Ureter (tissue), 1 donor: ENCODE measurements at regions not wholly inside any gene's neighbourhood (a gene's known extent, or its start where the extent isn't known, plus 50 kb on each side); places are given as distances from the start of the nearest gene placed in this dataset.

Experiments used
- DNase-seq: peaks from one replicate; pipeline ENCODE4 v3.0.0-alpha.2; 2020; ENCODE audit warnings: low spot score
- donor health status: DM: yes; HTN: yes; CAD: no.

DNA sequence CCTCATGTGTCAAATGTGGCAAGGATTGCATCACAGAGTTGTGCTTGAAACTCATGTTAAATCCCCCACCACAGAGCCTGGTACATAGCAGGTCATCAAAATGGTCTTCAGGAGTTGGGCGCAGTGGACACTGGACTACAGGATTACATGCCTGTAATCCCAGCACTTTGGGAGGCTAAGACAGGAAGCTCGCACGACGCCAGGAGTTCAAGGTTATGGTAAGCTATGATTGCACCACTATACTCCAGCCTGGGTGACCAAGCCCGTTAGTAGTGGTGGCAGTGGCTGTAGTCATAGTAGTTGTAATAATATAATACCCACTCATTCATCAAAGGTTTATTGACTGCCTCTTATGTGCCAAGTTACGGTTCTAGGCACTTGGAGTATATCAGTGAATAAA is 123.4 kb upstream of the IRF2BP2 start:
- DNase-seq = no peak

DNA sequence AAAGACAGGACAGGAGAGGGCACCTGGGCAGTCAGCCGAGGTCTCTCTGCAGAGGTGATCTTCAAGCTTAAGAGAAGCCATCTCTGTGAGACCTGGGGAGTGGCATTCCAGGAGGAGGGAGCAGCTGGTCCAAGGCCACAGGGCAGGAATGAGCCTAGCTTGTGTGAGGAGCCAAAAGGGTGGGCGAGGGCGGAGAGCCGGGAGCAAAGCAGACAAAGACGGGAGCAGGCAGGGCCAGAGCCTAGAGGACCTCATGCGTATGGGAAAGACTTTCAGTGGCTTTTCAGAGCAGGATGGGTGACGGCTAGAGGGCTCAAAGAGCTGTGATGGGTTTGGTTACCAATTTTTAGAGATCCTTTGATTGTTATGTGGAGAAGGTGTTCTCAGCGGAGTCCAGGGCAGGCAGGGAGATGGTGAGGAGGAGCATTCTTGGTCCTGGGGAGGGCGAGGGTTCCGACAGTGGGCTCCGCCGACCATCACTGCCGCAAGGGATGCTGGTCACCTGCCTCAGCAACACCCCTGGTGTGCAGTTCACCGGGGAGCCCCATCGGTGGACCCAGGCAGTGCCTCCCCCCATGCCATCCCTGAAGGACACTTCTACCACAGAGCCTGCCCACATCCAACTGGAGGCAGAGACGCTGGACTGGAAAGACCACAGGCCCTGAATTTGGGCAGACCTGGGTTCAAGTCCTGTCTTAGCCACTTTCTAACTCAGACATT is 122.9 kb upstream of the IRF2BP2 start:
- no peak for DNase-seq

DNA sequence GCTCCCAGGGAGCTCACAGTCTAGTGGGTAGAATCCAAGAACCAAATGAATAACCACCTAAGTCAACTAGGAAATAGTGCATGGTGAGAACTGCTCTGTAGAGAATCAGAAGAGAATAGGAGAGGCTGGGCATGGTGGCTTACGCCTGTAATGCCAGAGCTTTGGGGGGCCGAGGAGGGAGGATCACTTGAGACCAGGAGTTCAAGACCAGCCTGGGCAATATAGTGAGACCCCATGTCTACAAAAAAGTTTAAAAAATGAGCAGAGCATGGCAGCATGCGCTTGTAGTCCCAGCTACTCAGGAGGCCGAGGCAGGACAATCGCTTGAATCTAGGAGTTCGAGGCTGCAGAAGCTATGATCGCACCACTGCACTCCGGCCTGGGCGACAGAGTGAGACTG is 122.3 kb upstream of the IRF2BP2 start:
- no peak for DNase-seq

DNA sequence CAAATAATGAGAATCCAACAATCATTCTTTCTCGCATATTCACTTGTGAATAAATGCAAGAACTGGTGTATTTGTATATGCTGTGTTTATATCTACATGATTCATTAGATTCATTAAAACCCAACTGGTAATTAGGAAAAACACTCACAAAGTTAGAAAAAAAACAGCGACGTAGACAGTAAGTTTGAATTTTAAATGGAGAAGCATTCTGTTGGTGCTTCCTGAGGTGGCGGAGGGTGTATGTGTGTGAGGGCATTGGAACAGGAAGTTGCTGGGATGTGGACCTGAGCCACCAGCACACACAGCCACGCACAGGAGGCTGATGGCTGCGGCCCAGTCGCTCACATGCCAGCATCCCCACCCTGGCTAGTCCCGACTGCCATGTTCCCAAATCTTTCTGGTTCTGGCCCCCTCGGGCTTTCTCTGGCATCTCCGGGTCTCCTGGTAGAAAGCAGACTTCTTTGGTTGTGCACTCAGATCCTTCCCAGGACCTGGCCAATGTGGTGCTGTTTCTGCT is 121.6 kb upstream of the IRF2BP2 start:
- DNase-seq = no peak

DNA sequence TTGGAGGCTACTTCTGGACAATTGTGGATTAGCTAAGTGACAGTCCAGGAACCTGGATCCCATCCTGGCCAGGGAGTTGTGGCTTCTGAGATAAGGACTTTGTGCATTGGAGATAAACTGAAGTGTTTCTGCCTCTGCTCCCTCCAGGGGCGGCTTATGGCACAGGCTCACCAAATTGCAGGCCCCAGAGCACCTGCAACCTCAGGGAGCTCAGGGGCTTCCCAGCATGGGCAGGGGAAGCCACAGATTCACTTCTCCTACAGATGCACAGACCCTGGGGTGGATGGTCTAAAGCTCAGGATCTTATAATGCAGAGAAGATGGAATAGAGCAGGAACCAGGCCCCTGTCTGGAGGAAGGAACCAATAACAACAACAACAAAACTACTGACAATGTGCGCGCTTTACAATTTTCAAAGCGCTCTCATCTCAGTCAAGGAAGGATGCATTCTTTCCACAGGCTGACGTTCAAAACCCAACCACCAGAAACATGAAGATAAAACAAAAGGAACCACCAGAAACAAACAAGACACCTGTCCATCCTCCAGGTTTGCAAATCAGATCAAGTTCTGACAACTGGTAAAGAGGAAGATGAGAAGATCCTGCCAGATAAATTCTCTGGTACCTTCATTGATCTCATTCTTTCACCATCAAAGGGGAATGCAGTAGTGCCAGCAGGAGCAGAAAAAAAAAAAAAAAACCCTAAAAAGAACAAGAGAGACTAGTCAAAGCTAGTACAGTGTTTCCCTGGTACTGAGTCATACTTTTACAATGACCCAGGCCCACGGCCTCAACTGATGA is 121.0 kb upstream of the IRF2BP2 start:
- no peak for DNase-seq

DNA sequence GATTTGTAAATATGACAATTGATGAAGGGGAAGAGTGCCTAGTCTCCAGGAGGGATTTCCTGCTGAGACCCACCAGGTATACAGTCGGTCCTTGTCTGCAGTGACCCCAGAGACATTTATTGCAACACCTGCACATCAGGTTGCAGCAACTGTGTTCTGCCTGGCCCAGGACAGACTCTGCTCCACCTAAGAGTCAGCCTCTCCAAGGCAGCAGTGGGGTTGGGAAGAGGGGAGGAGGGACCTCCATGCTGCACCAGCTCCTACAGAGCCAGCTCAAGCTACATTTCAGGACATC is 120.4 kb upstream of the IRF2BP2 start:
- DNase-seq = no peak

DNA sequence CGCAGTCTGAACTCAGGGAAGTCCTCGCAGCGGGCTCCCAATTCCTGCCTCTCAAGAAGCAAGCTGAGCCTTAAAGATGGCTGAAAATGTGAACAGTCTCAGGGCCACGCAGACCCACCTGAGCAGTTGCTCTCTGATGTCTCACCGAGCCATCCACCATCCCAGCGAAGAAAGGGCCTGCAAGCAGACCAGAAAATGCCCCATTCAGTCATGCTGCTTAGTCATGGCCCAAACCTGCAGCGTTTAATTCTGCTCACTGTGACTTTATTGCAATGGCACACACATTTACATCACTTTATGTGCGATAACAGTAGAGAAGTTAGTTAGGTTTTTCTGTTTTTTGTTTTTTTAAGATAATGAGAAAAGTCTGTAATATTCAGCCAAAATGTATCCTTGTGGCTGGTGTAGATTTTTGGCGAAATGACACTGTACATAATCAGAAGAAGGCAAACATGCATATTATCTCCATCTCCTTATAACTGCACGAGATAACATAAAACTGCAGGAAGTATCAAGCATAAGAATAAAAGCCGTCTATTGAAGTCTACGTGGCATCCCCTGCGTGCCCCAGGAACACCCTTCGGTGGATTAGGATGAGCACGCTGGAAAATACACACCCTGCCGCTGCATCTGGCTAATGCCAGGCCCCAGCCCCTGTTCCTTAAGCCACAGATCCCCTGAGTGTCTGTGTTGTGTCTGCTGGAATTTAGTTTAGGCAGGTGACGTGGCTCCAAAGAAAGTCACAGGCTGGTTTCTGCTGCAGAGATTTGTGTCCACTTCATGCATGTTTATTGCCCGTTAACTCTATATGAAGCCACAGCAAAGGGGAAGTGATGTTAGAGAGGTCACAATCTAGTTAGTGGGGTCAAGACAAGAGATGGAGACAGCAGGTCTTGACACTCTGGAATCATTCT is 119.8 kb upstream of the IRF2BP2 start:
- no peak for DNase-seq

DNA sequence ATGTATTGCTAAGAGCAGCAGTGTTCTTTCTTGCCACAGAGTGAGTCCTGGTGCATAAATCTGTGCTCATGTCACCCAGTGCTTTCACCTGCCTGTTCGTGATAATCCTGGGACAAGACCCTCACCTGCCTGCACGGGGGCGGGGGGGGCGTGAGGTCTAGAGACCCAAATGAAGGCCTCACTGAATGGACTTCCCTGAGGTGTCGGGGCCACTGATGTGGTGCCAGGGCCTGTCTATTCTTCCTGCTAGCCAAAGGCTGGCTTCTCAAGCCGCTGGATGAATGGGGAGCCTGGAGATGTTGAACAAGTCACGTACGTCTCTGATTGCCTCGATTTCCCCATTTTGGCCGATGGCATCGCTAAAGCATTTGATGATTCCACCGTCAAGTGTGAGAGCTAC is 118.8 kb upstream of the IRF2BP2 start:
- no peak for DNase-seq

DNA sequence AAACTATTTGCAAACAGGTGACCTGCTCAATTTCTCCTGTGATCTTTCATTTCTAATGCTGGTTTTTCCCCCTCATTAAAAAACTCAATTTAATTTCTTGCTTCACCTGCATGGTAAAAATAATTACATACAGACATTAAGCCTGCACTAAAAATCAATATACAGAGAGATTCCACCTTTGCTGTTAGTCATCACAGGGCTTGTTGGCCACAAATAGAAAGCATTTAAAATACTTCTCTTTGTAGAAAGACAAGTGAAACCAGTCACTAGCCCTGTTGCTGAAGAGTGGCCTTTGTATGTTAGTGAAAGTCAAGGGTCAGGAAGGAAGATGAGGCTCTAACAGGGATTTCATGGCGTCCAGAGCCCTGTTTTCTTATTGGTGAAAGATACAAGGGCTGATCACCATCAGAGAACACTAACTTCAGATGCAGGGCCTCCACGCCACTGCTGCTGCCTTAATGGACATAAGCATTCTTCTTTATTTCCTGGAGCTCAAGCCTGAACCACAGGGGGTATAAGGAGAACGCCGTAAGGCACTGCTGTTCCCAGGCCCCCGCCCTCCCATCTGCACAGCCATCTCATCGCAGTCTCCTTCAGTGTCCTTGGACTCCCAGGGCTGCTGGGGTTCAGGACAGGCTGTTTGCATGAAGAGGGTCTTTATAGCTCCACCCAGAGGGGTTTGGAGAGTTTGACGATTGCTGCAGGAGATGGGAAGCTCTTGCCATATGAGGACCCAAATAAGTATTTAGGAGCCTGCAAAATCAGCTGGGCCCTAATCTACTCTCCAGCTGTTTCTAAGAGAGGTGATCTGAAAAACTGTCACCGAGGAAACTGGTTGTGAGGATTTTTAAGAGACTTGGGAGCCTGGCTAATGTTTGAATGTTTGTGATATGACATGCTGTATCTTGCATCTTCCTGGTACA is 117.3 kb upstream of the IRF2BP2 start:
- no peak for DNase-seq

DNA sequence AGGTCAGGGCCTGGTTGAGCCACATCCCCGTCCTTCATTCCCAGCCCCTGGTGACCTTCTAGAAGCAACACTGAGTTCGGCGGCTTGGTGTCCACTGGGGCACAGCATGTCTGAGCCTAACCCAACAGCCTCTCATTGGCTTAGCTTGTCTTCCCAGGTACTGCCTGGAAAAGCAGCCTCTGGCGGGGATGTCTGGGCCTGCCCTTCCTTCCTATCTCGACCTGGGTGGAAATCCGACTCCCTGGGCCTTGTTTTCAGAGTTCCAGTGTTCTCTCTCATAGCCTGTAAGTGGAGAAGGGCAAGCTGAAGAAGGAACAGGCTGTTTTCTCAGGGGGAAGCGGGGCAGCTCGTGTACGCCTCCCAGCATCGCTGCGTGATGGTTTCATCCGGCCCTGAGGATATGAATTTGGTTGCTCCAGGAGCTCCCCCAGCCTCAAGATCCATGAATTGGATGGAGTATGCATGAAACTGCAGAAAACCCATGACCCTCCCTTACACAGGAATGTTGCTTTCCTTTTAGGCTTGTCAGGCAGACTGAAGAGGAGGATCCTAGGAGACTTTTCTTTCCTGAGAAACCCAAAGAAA is 116.5 kb upstream of the IRF2BP2 start:
- DNase-seq = no peak

DNA sequence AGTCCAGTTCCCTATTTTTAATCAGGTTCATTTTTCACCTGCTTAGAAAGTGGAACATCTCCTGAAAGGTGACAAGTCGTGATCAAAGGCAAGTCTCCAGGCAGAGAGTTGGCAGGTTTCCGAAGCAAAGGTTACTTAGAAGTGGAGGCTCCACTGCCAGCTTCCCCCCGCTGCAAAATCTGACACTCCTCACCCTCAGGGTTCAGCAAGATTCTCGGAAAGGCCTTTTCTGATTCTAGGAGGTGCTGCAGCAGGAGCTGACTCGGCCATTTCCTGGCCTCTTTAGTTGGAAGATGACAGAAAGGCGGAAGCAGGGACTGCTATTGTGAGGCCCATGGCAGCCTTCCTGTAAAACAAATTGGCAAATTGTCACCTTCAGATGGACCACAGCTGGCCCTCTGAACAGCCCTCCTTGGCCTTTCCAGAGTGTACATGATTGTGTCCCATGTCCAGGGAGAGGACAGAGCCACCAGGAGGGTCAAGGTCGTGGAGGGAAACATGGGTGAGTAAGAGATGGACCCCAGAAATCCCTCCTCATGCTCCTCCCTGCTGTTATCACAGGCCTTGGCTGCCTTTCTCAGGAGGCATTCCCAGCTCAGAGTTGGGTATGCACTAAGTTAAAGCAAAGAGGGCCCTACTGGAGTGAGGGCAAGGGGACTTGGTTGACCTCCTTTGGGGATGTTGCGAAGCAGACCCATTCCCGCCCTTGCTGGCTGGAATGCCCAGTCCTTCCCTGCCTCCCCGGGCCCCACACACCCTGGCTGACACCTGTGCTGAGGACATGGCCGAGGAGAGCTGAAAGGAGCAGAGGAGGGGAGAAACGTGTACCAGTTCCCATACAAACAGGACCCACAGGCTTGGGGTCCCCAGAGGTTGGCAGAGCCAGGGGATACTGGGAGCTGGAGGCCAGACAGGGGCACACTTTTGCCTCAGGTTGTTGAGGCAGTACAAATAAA is 115.5 kb upstream of the IRF2BP2 start:
- no peak for DNase-seq

DNA sequence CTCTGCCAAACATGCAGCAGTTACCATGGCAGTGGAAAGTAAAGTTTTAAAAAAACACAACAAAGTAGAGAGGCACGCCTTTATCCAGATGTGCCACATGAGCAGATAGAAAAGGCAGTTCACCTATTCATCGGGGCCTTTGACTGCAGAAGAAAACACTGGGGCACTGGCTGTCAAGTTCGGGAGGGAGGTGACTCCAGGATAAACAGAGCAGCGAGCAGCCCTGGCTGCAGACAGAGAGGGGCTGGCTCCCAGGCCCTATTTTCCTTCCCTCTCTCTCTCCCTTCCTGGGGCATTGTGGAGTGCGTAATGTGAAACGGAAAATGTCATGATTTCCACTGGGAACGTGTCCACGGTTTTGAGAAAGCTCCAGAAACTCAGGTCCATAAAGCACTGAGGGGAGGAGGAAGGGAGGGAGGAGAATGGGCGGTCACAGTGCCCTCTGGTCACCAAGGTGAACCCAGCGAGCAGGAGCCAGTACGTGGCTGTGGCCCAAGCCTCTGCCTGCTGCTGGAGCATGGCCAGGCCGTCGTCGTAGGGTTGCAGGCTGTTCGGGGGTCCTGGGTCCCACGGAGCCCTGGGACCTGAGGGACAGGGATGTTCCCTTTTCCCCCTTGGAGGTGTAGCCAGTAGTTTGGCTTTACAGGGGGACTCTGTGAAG is 114.7 kb upstream of the IRF2BP2 start:
- peak; percentile 82 for DNase-seq

DNA sequence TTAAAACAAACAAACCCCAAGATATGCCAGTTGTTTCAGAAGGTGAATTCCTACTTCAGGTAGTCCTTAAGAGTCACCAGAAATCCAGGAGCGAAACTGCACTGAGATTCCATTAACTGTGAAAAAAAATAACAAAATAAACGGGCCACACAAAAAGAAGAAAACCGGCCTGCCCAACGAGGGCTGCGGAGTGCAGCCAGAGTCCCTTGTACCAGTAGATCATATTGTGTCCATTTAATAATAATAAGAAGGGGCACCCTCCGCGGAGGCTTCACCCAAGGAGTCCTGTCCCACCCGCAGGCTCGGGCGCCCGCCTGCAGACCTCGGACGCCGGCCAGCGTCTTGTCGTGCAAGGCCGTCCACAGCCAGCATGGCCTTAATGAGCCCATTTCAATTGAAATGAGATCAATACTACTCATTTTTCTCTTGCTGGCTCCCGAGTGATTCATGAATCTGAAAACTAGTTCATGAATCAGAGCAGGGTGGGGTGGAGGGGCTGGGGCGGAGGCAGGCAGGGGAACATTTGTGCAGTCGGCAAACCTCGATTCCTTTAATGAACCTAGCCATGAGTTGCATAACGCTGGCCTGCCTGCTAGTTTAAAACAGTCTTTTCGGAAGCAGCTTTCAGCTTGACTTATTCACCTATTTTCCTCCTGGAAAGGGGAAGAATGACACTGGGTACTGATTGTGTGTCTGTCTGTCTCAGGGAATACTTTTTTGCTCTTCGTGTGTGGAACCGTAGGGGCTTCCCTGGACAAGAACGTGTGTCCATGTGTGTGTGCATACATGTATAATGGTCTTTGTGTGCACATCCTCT is 113.1 kb upstream of the IRF2BP2 start:
- peak; percentile 80 for DNase-seq

DNA sequence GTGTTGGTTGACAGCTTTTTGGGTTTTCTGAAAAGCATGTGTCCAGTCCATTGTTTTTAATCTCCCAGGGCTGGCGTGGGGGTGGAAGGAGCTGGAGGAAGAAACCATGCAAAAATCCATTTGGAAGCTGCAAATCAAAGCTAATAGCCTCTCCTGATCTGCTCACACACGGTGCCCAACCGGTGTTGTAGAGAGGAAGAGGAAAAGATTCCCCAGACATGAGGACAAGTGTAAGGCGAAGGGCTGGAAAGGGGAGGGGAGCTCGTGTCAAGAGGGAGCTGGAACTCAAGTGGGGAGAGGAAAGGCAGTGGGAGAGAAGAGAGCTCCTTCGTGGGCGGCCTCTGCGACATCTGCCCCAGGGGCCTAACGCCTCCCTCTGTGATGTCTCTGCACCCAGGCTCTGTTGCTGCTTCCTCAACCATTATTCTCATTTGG is 112.3 kb upstream of the IRF2BP2 start:
- DNase-seq = no peak

DNA sequence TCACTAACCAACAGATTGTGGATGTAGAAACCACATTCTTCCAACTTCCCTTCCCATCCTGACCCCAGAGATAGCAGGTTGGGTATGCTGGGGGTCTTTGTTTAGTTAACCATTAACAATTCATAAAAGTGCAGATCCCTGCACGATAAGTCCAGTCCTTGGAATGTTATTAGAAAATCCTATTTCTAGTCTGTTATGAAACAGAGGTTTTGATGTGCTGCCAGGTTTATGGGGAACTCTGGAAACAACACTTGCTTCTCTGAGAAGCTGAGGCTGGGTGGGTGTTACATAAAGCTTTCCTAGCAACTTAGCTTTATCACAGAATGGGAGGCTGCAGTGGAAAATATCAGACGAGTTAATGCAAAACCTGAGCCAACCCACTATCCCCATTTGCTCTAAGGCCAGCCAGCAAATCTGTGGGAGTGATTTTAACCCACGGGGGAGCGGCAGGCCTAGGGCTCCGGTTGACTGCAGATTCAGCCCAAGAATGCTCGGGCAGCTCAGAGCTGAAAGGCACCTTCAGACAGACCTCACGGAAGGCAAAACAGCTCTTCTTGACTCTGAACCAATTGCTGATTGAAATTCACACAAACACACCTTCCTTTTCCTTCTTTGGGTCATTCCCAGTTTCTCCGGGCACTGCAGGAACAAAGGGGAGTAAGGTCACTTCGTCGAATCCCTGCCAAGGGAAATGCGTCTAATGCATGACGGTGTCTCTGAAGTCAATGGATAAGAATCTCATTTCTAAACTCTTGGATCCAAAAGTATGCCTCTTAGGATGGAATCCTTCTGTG is 111.7 kb upstream of the IRF2BP2 start:
- peak; percentile 79 for DNase-seq

DNA sequence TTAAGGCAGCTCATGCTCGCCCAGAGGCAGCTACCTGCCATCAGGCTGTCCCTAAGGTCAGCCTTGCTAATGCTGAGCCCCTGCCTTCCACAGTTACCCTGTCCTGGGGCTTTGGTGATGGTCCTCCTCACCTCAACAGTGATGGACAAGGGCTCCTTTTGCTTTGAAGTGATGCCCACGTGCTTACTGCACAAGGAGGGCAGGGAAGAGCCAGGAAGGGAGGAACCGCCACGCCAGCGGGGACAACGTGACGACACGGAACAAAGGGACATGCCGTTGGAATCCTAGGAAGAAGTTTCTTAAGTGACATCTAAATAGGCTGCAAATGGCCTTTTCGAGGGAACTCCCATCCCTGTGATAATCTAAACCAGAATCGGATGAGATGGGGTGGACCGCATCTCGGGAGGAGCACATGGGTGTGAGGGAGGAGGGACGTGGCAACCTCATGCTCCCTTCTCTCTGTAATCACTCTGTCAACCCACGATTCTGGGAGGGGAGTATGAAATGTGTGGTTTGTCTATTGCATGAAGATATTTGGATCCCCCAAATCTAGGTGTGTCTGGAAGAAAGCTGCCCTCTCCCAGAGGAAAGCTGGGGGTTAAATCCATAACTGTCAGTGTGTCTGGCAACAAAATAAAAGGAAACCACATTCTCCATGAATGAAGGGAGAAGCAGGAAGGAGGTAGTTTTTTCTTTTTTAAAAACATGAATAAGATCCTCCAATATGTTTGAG is 110.9 kb upstream of the IRF2BP2 start:
- DNase-seq = no peak
